Endothelial cell of umbilical vein (primary cell): ENCODE measurements at regions not wholly inside any gene's neighbourhood (a gene's known extent, or its start where the extent isn't known, plus 50 kb on each side); places are given as distances from the start of the nearest gene placed in this dataset.

Experiments
- BruUV-seq: library from RNA; stranded (reverse); fragments of 400-500 nt; replicated peaks from 2 replicates; lab custom pipeline; 2021; lab: Mats Ljungman, UMichigan
- CTCF ChIA-PET: fragments of 300-600, 350-600 bp; sonication (Branson Sonifier 250); formaldehyde crosslinking; loops from one replicate; lab custom pipeline; 2021; ENCODE audit warnings: antibody characterized with exemption, inconsistent platforms; lab: Charles Lee
- POLR2A ChIA-PET: fragments of 300-600, 350-600 bp; sonication (Branson Sonifier 250); formaldehyde crosslinking; loops from one replicate; lab custom pipeline; 2021; ENCODE audit warnings: antibody characterized with exemption, inconsistent platforms; lab: Charles Lee
- DNase-seq: peaks from one replicate; pipeline ENCODE4 v3.0.0-alpha.2; 2011; ENCODE audit warnings: low read depth, low spot score
- FAIRE-seq: peaks from 2 replicates; lab custom pipeline; 2011; peaks lifted over from hg19 to GRCh38; lab: Jason Lieb, UNC
- H2AFZ ChIP-seq: 2 replicates; pipeline ENCODE4 v1.6.0; 2012; ENCODE audit warnings: low read depth, low read length, control low read depth, inconsistent platforms
- H3K27ac ChIP-seq: 2 replicates; pipeline ENCODE4 v1.5.1; 2011; ENCODE audit warnings: low read depth, mild to moderate bottlenecking, control low read depth, low read length, moderate library complexity; ENCODE audit not compliant: insufficient read depth
- H3K27me3 ChIP-seq, 2 experiments: 2 replicates each; pipeline versions ENCODE4 v1.6.0 to v1.6.1; 2011; ENCODE audit warnings: low read length in 2 of 2, mixed read lengths in 1 of 2; ENCODE audit not compliant: control insufficient read depth in 2 of 2, insufficient read depth in 2 of 2
- H3K36me3 ChIP-seq, 2 experiments: 2 replicates in 1 of 2; 3 replicates in 1 of 2; pipeline ENCODE4 v1.5.1; 2011; ENCODE audit warnings: low read length in 2 of 2, mild to moderate bottlenecking in 1 of 2, moderate library complexity in 1 of 2; ENCODE audit not compliant: control insufficient read depth in 2 of 2, insufficient read depth in 2 of 2; ENCODE audit errors: extremely low read depth in 1 of 2
- H3K4me1 ChIP-seq: 3 replicates; pipeline ENCODE4 v1.5.1; 2011; ENCODE audit warnings: mild to moderate bottlenecking, low read length; ENCODE audit not compliant: control insufficient read depth, insufficient read depth; ENCODE audit errors: extremely low read depth
- H3K4me2 ChIP-seq: 2 replicates; pipeline ENCODE4 v1.6.1; 2011; ENCODE audit warnings: low read length, control low read depth, mixed read lengths; ENCODE audit not compliant: insufficient read depth
- H3K4me3 ChIP-seq, 3 experiments: fragments of 200-600 bp in 1 of 3; sonication (generic), shearing (Covaris generic) in 1 of 3; replicated peaks in 1 of 3; 2 replicates each; pipeline ENCODE4 v1.5.1; 2011 to 2016; ENCODE audit warnings: control low read depth in 3 of 3, low read length in 3 of 3, mild to moderate bottlenecking in 2 of 3, inconsistent platforms in 1 of 3, low read depth in 1 of 3, moderate library complexity in 1 of 3; ENCODE audit not compliant: insufficient read depth in 1 of 3
- H3K79me2 ChIP-seq: 2 replicates; pipeline ENCODE4 v1.6.0; 2012; ENCODE audit warnings: low read length, inconsistent platforms; ENCODE audit not compliant: control insufficient read depth, insufficient read depth
- H3K9ac ChIP-seq: replicated peaks from 2 replicates; pipeline ENCODE3; 2011; ENCODE audit warnings: low read length, control low read depth; ENCODE audit not compliant: insufficient read depth; ENCODE audit errors: extremely low read depth
- H3K9me1 ChIP-seq: replicated peaks from 3 replicates; pipeline ENCODE4 v1.6.0; 2011; ENCODE audit warnings: mild to moderate bottlenecking, low read length; ENCODE audit not compliant: control insufficient read depth, insufficient read depth; ENCODE audit errors: extremely low read depth
- H3K9me3 ChIP-seq: replicated peaks from 2 replicates; pipeline ENCODE4 v1.5.1; 2012; ENCODE audit warnings: low read length, inconsistent platforms; ENCODE audit not compliant: control insufficient read depth, insufficient read depth
- H4K20me1 ChIP-seq: replicated peaks from 2 replicates; pipeline ENCODE3; 2011; ENCODE audit warnings: mild to moderate bottlenecking, low read length; ENCODE audit not compliant: control insufficient read depth, insufficient read depth; ENCODE audit errors: extremely low read depth
- EZH2 ChIP-seq: IDR thresholded peaks from 2 replicates; pipeline ENCODE4 v1.6.1; 2012; ENCODE audit warnings: borderline replicate concordance, low read depth, mild to moderate bottlenecking, moderate library complexity, low read length, inconsistent platforms; ENCODE audit not compliant: severe bottlenecking
- FOS ChIP-seq: IDR thresholded peaks from 2 replicates; pipeline ENCODE4 v1.6.1; 2011; ENCODE audit warnings: mild to moderate bottlenecking, low read length, moderate library complexity, borderline replicate concordance; ENCODE audit not compliant: insufficient read depth
- JUN ChIP-seq: IDR thresholded peaks from 2 replicates; pipeline ENCODE4 v1.6.1; 2011; ENCODE audit warnings: borderline replicate concordance, low read depth; ENCODE audit not compliant: insufficient read length, insufficient read depth
- POLR2AphosphoS5 ChIP-seq: IDR thresholded peaks from 2 replicates; pipeline ENCODE4 v1.6.1; 2012; ENCODE audit warnings: low read depth, mild to moderate bottlenecking, control low read depth, low read length, moderate library complexity; ENCODE audit not compliant: insufficient read depth
- dilution Hi-C: fragments of 300-500 bp; cut with MboI; formaldehyde crosslinking; loops from one replicate; pipeline ENCODE4 v1.15.0; 2019; ENCODE audit warnings: low sequenced_read_pairs; ENCODE audit not compliant: extremely low pct_ligation_motif_present
- intact Hi-C: fragments of 100-400 bp; cut with micrococcal nuclease; formaldehyde crosslinking; loops from one replicate; pipeline ENCODE4 v1.10.0; 2022
- TF ChIP-seq, protein P1 (sequence below), 2 donors: IDR thresholded peaks; 1 replicate in 1 of 2; 2 replicates in 1 of 2; pipeline ENCODE4 v1.5.1; 2011; ENCODE audit warnings: low read length in 2 of 2, mild to moderate bottlenecking in 2 of 2, moderate library complexity in 2 of 2, control low read depth in 1 of 2, inconsistent platforms in 1 of 2, low read depth in 1 of 2; ENCODE audit not compliant: insufficient read depth in 1 of 2; ENCODE audit errors: extremely low read depth in 1 of 2
- TF ChIP-seq, protein P2 (sequence below): IDR thresholded peaks from 2 replicates; pipeline ENCODE4 v1.6.1; 2011; ENCODE audit not compliant: insufficient read depth, insufficient read length

DNA sequence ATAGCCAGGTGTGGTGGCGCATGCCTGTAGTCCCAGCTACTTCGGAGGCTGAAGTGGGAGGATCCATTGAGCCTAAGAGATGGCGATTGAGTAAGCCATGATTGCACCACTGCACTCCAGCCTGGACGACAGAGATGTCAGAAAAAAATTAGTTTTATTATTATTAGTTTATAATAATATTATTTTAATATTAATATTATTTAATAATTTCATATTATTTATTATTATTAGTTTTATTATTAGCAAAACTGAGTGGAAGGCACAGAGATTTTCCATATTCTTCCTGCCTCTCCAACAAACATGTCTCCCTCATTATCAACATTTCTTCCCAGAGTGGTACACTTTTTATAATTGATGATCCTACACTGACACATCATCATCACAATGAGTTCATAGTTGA lies 278.2 kb downstream of the SOX11 start:
- Histone ChIP-seq H3K27me3 (no peaks in the 10 kb centered on the region), H3K4me1 (no peaks in the 10 kb centered on the region), H3K36me3 (no peaks in the 10 kb centered on the region), H3K9me1 (no peaks in the 10 kb centered on the region), H3K27ac (no peak overlapping the region), H2AFZ (no peak overlapping the region), H3K4me2 (no peak overlapping the region), H4K20me1 (no peaks in the 10 kb centered on the region), H3K9ac (no peak overlapping the region), H3K4me3 (no peak overlapping the region), H3K9me3 (peaks cover 4% of the 10 kb centered on the region), H3K79me2 (no peaks in the 10 kb centered on the region)
- intact Hi-C loops (no loop called here), dilution Hi-C loops (no loop called here)
- no peak for TF ChIP-seq EZH2
- TF ChIP-seq, protein P1, sequence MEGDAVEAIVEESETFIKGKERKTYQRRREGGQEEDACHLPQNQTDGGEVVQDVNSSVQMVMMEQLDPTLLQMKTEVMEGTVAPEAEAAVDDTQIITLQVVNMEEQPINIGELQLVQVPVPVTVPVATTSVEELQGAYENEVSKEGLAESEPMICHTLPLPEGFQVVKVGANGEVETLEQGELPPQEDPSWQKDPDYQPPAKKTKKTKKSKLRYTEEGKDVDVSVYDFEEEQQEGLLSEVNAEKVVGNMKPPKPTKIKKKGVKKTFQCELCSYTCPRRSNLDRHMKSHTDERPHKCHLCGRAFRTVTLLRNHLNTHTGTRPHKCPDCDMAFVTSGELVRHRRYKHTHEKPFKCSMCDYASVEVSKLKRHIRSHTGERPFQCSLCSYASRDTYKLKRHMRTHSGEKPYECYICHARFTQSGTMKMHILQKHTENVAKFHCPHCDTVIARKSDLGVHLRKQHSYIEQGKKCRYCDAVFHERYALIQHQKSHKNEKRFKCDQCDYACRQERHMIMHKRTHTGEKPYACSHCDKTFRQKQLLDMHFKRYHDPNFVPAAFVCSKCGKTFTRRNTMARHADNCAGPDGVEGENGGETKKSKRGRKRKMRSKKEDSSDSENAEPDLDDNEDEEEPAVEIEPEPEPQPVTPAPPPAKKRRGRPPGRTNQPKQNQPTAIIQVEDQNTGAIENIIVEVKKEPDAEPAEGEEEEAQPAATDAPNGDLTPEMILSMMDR (IDR thresholded peaks at IDR 0.05; ENCODE audit: extremely low read depth in 1 of 2, insufficient read depth in 1 of 2, low read depth in 1 of 2, low read length in 2 of 2), result no peak
- TF ChIP-seq JUN, result no peak
- TF ChIP-seq, protein P2, sequence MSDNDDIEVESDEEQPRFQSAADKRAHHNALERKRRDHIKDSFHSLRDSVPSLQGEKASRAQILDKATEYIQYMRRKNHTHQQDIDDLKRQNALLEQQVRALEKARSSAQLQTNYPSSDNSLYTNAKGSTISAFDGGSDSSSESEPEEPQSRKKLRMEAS, result no peak
- FAIRE-seq, result no peak
- POLR2A ChIA-PET, result no interaction called here
- DNase-seq, result no peak
- no TSS peak for BruUV-seq
- CTCF ChIA-PET, result no interaction called here

DNA sequence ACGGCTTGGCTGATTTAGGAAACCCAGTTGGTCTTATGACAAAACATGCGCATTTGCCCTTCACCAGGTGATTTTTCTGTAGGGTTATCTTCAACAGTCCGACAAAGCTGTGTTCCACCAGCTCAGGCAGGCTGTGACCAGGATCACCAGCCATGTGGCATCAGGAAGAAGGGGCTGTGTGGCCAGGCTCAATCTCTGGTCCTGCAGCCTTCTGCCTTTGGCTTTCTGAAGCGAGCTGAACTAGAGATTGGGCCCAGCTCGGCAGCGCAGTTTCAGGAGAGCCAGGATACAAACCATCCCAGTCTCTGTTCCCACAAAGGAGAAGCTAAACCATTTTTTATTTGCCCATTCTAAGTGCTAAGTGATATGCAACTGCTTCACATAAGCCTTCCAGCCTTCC lies 282.3 kb downstream of the SOX11 start:
- FAIRE-seq, result no peak

More for the DNA sequence above, 282.3 kb downstream of the SOX11 start:
- intact Hi-C loops, result no loop called here
- Histone ChIP-seq H3K4me2 (no peak overlapping the region), H2AFZ (no peak overlapping the region), H3K4me3 (no peak overlapping the region), H3K9ac (no peak overlapping the region), H3K9me3 (peaks cover 11% of the 10 kb centered on the region), H3K4me1 (no peaks in the 10 kb centered on the region), H3K9me1 (no peaks in the 10 kb centered on the region), H3K36me3 (no peaks in the 10 kb centered on the region), H3K27me3 (no peaks in the 10 kb centered on the region), H4K20me1 (no peaks in the 10 kb centered on the region), H3K79me2 (no peaks in the 10 kb centered on the region), H3K27ac (no peak overlapping the region)
- dilution Hi-C loops, result no loop called here
- ChIA-PET CTCF (no interaction called here), POLR2A (no interaction called here)
- TF ChIP-seq, protein P1 (IDR thresholded peaks at IDR 0.05; ENCODE audit: extremely low read depth in 1 of 2, insufficient read depth in 1 of 2, low read depth in 1 of 2, low read length in 2 of 2), result no peak
- no peak for TF ChIP-seq FOS
- no peak for TF ChIP-seq JUN
- no peak for TF ChIP-seq POLR2AphosphoS5
- no peak for DNase-seq
- BruUV-seq, result no TSS peak
